H9 (cell line): ENCODE measurements at regions not wholly inside any gene's neighbourhood (a gene's known extent, or its start where the extent isn't known, plus 50 kb on each side); places are given as distances from the start of the nearest gene placed in this dataset.
"Not testable (repeated sequence)": the region's sequence is repeated elsewhere in the genome, so short reads cannot be mapped to it uniquely, and the experiment has no call there.

Experiments used
- DNase-seq: peaks from one replicate; pipeline ENCODE4 v3.0.0-alpha.2; 2017
- H2AFZ ChIP-seq: one replicate; pipeline ENCODE4 v1.6.1; 2013; ENCODE audit warnings: mild to moderate bottlenecking, low read length, control low read depth, moderate library complexity
- H2AK5ac ChIP-seq: 2 replicates; pipeline ENCODE4 v1.6.1; 2013; ENCODE audit warnings: low read length, control low read depth, mixed read lengths; ENCODE audit not compliant: insufficient read length
- H2BK120ac ChIP-seq: one replicate; pipeline ENCODE4 v1.6.1; 2013; ENCODE audit warnings: low read depth, mild to moderate bottlenecking, low read length, control low read depth, inconsistent platforms; ENCODE audit not compliant: poor library complexity, severe bottlenecking
- H2BK12ac ChIP-seq: 2 replicates; pipeline ENCODE4 v1.6.1; 2013; ENCODE audit warnings: low read length, control low read depth, mixed read lengths, low read depth; ENCODE audit not compliant: insufficient read length
- H2BK15ac ChIP-seq: 2 replicates; pipeline ENCODE4 v1.6.1; 2013; ENCODE audit warnings: low read depth, low read length, control low read depth
- H2BK20ac ChIP-seq: one replicate; pipeline ENCODE4 v1.6.1; 2013; ENCODE audit warnings: low read depth, mild to moderate bottlenecking, low read length, control low read depth, inconsistent platforms; ENCODE audit not compliant: poor library complexity, severe bottlenecking
- H2BK5ac ChIP-seq: 2 replicates; pipeline ENCODE4 v1.6.1; 2013; ENCODE audit warnings: low read length, control low read depth, mixed read lengths; ENCODE audit not compliant: insufficient read length
- H3K14ac ChIP-seq: 2 replicates; pipeline ENCODE4 v1.6.1; 2013; ENCODE audit warnings: low read length, control low read depth; ENCODE audit not compliant: insufficient read depth
- H3K18ac ChIP-seq: 2 replicates; pipeline ENCODE4 v1.6.1; 2013; ENCODE audit warnings: low read depth, mild to moderate bottlenecking, mixed read lengths, low read length, control low read depth; ENCODE audit not compliant: insufficient read length
- H3K23ac ChIP-seq: 2 replicates; pipeline ENCODE4 v1.6.1; 2013; ENCODE audit warnings: low read length, control low read depth, mixed read lengths, low read depth; ENCODE audit not compliant: insufficient read length
- H3K23me2 ChIP-seq: 2 replicates; pipeline ENCODE4 v1.6.1; 2013; ENCODE audit warnings: low read depth, mild to moderate bottlenecking, mixed read lengths, low read length, control low read depth; ENCODE audit not compliant: insufficient read length, poor library complexity, severe bottlenecking
- H3K27ac ChIP-seq: 2 replicates; pipeline ENCODE4 v1.5.1; 2013; ENCODE audit warnings: low read length, control low read depth, mixed read lengths, low read depth; ENCODE audit not compliant: insufficient read length
- H3K27me3 ChIP-seq: 2 replicates; pipeline ENCODE4 v1.6.1; 2013; ENCODE audit warnings: low read length, control low read depth, inconsistent platforms; ENCODE audit not compliant: insufficient read depth
- H3K4ac ChIP-seq: 2 replicates; pipeline ENCODE4 v1.6.1; 2013; ENCODE audit warnings: low read depth, mild to moderate bottlenecking, control low read depth, inconsistent platforms, low read length, moderate library complexity
- H3K4me1 ChIP-seq: 2 replicates; pipeline ENCODE4 v1.6.1; 2013; ENCODE audit warnings: low read length, control low read depth, inconsistent platforms; ENCODE audit not compliant: insufficient read depth
- H3K4me2 ChIP-seq: 2 replicates; pipeline ENCODE4 v1.6.1; 2013; ENCODE audit warnings: low read length, control low read depth, mixed read lengths; ENCODE audit not compliant: insufficient read length, insufficient read depth
- H3K56ac ChIP-seq: 2 replicates; pipeline ENCODE4 v1.6.1; 2013; ENCODE audit warnings: low read depth, mild to moderate bottlenecking, mixed read lengths, low read length, control low read depth; ENCODE audit not compliant: insufficient read length
- H3K79me1 ChIP-seq: 2 replicates; pipeline ENCODE4 v1.6.1; 2013; ENCODE audit warnings: low read depth, mild to moderate bottlenecking, moderate library complexity, low read length, control low read depth, inconsistent platforms; ENCODE audit not compliant: insufficient read depth, poor library complexity, severe bottlenecking
- H3K79me2 ChIP-seq: 2 replicates; pipeline ENCODE4 v1.6.1; 2013; ENCODE audit warnings: low read length, control low read depth, inconsistent platforms; ENCODE audit not compliant: insufficient read depth
- H3K9ac ChIP-seq: 2 replicates; pipeline ENCODE4 v1.6.1; 2013; ENCODE audit warnings: low read length, control low read depth, mixed read lengths; ENCODE audit not compliant: insufficient read length; ENCODE audit errors: extremely low read depth
- H3K9me3 ChIP-seq: one replicate; pipeline ENCODE4 v1.6.1; 2013; ENCODE audit warnings: low read depth, low read length, inconsistent platforms; ENCODE audit not compliant: control insufficient read depth
- H3T11ph ChIP-seq: one replicate; pipeline ENCODE4 v1.6.1; 2013; ENCODE audit warnings: mild to moderate bottlenecking, low read length, control low read depth, inconsistent platforms
- H4K20me1 ChIP-seq: one replicate; pipeline ENCODE4 v1.6.1; 2013; ENCODE audit not compliant: control insufficient read depth, insufficient read length, insufficient read depth
- H4K5ac ChIP-seq: 2 replicates; pipeline ENCODE4 v1.6.1; 2013; ENCODE audit warnings: low read depth, mild to moderate bottlenecking, mixed read lengths, low read length, control low read depth; ENCODE audit not compliant: insufficient read length
- H4K8ac ChIP-seq: replicated peaks from 2 replicates; pipeline ENCODE4 v1.6.1; 2013; ENCODE audit warnings: low read length, control low read depth, mixed read lengths, low read depth; ENCODE audit not compliant: insufficient read length
- H4K91ac ChIP-seq: 2 replicates; pipeline ENCODE4 v1.6.1; 2013; ENCODE audit warnings: low read depth, mild to moderate bottlenecking, moderate library complexity, mixed read lengths, low read length, control low read depth; ENCODE audit not compliant: insufficient read length
- H3K27ac Mint-ChIP-seq, 3 experiments: 2 replicates in 2 of 3; 3 replicates in 1 of 3; pipeline ENCODE4 v1.8.0; 2020 to 2021; ENCODE audit warnings: mixed read lengths in 3 of 3, mild to moderate bottlenecking in 1 of 3, moderate library complexity in 1 of 3
- H3K27me3 Mint-ChIP-seq: 2 replicates; pipeline ENCODE4 v1.8.0; 2021; ENCODE audit warnings: low read depth, mild to moderate bottlenecking, moderate library complexity, mixed read lengths
- H3K36me3 Mint-ChIP-seq, 3 experiments: 2 replicates in 2 of 3; 3 replicates in 1 of 3; pipeline ENCODE4 v1.8.0; 2020 to 2021; ENCODE audit warnings: low read depth in 3 of 3, mixed read lengths in 3 of 3; ENCODE audit not compliant: insufficient read depth in 1 of 3
- H3K4me1 Mint-ChIP-seq, 2 experiments: 2 replicates each; pipeline ENCODE4 v1.8.0; 2020; ENCODE audit warnings: mixed read lengths in 2 of 2
- H3K4me3 Mint-ChIP-seq, 2 experiments: 2 replicates in 1 of 2; 3 replicates in 1 of 2; pipeline ENCODE4 v1.8.0; 2020 to 2021; ENCODE audit warnings: mild to moderate bottlenecking in 2 of 2, mixed read lengths in 2 of 2, moderate library complexity in 1 of 2
- H3K9me3 Mint-ChIP-seq, 2 experiments: 2 replicates in 1 of 2; 3 replicates in 1 of 2; pipeline ENCODE4 v1.8.0; 2020; ENCODE audit warnings: mild to moderate bottlenecking in 2 of 2, mixed read lengths in 2 of 2, moderate library complexity in 1 of 2
- CTCF ChIP-seq: fragments of 200-600 bp; sonication (generic); conservative IDR thresholded peaks from 3 replicates; pipeline ENCODE4 v1.8.0; 2021; ENCODE audit warnings: antibody characterized with exemption, mild to moderate bottlenecking
- WGBS: extraction: QIAGEN DNeasy Blood & Tissue Kit; methylation state at CpG from one replicate; pipeline ENCODE4 v1.1.7; 2013; ENCODE audit warnings: missing lambda C conversion rate, low lambda C conversion rate, mixed read lengths; ENCODE audit not compliant: insufficient read length; ENCODE audit errors: extremely low coverage; 5-methylcytosine and 5-hydroxymethylcytosine counted together

GRCh38 chr10:9579110-9579705 lies 1438.5 kb upstream of the CELF2 start:
- no peaks in the 10 kb centered on the region for H3K23me2 ChIP-seq
- no CpG with 5 or more reads among the region's 3 CpGs for WGBS
- H3T11ph ChIP-seq: no peak overlapping the region
- H2BK20ac ChIP-seq: no peak overlapping the region
- DNase-seq: no peak
- H4K20me1 ChIP-seq: no peaks in the 10 kb centered on the region
- H3K27ac Mint-ChIP-seq: no peak overlapping the region
- H3K79me2 ChIP-seq: no peaks in the 10 kb centered on the region
- no peaks in the 10 kb centered on the region for H3K9me3 ChIP-seq
- H3K4me3 Mint-ChIP-seq: no peak overlapping the region
- H3K18ac ChIP-seq: no peak overlapping the region
- H2AK5ac ChIP-seq: no peak overlapping the region
- H2BK12ac ChIP-seq: no peak overlapping the region
- H2BK120ac ChIP-seq: no peak overlapping the region
- no peak overlapping the region for H2BK5ac ChIP-seq
- no peak overlapping the region for H4K8ac ChIP-seq
- no peaks in the 10 kb centered on the region for H3K36me3 Mint-ChIP-seq
- H3K4me2 ChIP-seq: no peak overlapping the region
- H3K23ac ChIP-seq: no peak overlapping the region
- no peak overlapping the region for H3K14ac ChIP-seq
- no peak for TF ChIP-seq CTCF
- H3K27me3 ChIP-seq: no peaks in the 10 kb centered on the region
- H3K4me1 Mint-ChIP-seq: no peaks in the 10 kb centered on the region
- H4K5ac ChIP-seq: no peak overlapping the region
- H2BK15ac ChIP-seq: no peak overlapping the region
- no peaks in the 10 kb centered on the region for H3K27me3 Mint-ChIP-seq
- no peaks in the 10 kb centered on the region for H3K79me1 ChIP-seq
- no peak overlapping the region for H2AFZ ChIP-seq
- no peak overlapping the region for H3K9ac ChIP-seq
- no peak overlapping the region for H3K27ac ChIP-seq
- no peak overlapping the region for H3K4ac ChIP-seq
- H3K56ac ChIP-seq: no peak overlapping the region
- no peaks in the 10 kb centered on the region for H3K4me1 ChIP-seq
- no peaks in the 10 kb centered on the region for H3K9me3 Mint-ChIP-seq
- H4K91ac ChIP-seq: no peak overlapping the region

- not testable (repeated sequence) for H4K8ac ChIP-seq, H3K9ac ChIP-seq, H2BK15ac ChIP-seq, H2BK5ac ChIP-seq, H3K23me2 ChIP-seq, H2BK12ac ChIP-seq, H3K23ac ChIP-seq, DNase-seq, H3K36me3 Mint-ChIP-seq, H3K4ac ChIP-seq, H3K4me1 ChIP-seq, H3K14ac ChIP-seq, H3K4me1 Mint-ChIP-seq, H3K56ac ChIP-seq, H3K4me3 Mint-ChIP-seq, H3K27ac Mint-ChIP-seq, H3K9me3 Mint-ChIP-seq, H3K27ac ChIP-seq, H3T11ph ChIP-seq, H2AFZ ChIP-seq, H3K9me3 ChIP-seq, H3K4me2 ChIP-seq, H2BK20ac ChIP-seq, H3K79me2 ChIP-seq, H4K5ac ChIP-seq, H2AK5ac ChIP-seq, H2BK120ac ChIP-seq, H3K27me3 ChIP-seq, H3K18ac ChIP-seq, H4K91ac ChIP-seq, H3K27me3 Mint-ChIP-seq, H4K20me1 ChIP-seq, H3K79me1 ChIP-seq
- no CpG with 5 or more reads among the region's 1 CpG for WGBS
Measured at GRCh38 chr10:9582803-9583202, 1434.9 kb upstream of the CELF2 start.
